Prostate gland (tissue), 2 donors: ENCODE measurements at regions not wholly inside any gene's neighbourhood (a gene's known extent, or its start where the extent isn't known, plus 50 kb on each side); places are given as distances from the start of the nearest gene placed in this dataset.
"Not testable (repeated sequence)": the region's sequence is repeated elsewhere in the genome, so short reads cannot be mapped to it uniquely, and the experiment has no call there.

ENCODE experiments used
- DNase-seq: peaks from one replicate; pipeline ENCODE4 v3.0.0-alpha.2; 2019; ENCODE audit warnings: low spot score
- H3K27ac ChIP-seq, 2 donors: fragments of 200-600 bp; sonication (generic); 2 replicates each; pipeline ENCODE4 v1.5.1; 2017 to 2019
- H3K27me3 ChIP-seq: fragments of 200-600 bp; sonication (generic); replicated peaks from 2 replicates; pipeline ENCODE4 v1.5.1; 2019; ENCODE audit not compliant: insufficient read depth
- H3K36me3 ChIP-seq, 2 donors: fragments of 200-600 bp; sonication (generic); 1 replicate in 1 of 2; 2 replicates in 1 of 2; pipeline versions ENCODE4 v1.5.1 to v1.8.1; 2017 to 2019
- H3K4me1 ChIP-seq: fragments of 200-600 bp; sonication (generic); replicated peaks from 2 replicates; pipeline ENCODE4 v1.5.1; 2019
- H3K4me3 ChIP-seq, 2 donors: fragments of 200-600 bp; sonication (generic); 2 replicates each; pipeline ENCODE4 v1.5.1; 2017 to 2019
- H3K9me3 ChIP-seq: fragments of 200-600 bp; sonication (generic); 2 replicates; pipeline ENCODE4 v1.5.1; 2017
- CTCF ChIP-seq, 4 experiments: fragments of 200-600 bp in 2 of 4; fragments of 450-650 bp in 2 of 4; sonication (generic) in 2 of 4; IDR thresholded peaks; 1 replicate in 3 of 4; 2 replicates in 1 of 4; pipeline ENCODE4 v1.5.1; 2016 to 2019; ENCODE audit warnings: antibody characterized with exemption in 4 of 4, mild to moderate bottlenecking in 2 of 4, moderate library complexity in 2 of 4
- POLR2A ChIP-seq: fragments of 450-650 bp; IDR thresholded peaks from one replicate; pipeline ENCODE4 v1.6.1; 2016; ENCODE audit warnings: antibody characterized with exemption, mild to moderate bottlenecking
- POLR2AphosphoS5 ChIP-seq: sonication (generic); formaldehyde crosslinking; IDR thresholded peaks from one replicate; pipeline ENCODE4 v1.6.1; 2017; ENCODE audit warnings: antibody characterized with exemption
- WGBS: methylation state at CpG from one replicate; pipeline ENCODE4 v1.1.5; 2018; 5-methylcytosine and 5-hydroxymethylcytosine counted together
- intact Hi-C: fragments of 100-400 bp; cut with DNase I; formaldehyde crosslinking; loops from one replicate; pipeline ENCODE4 v1.14.2; 2022

- intact Hi-C loops: loop anchor here (5.0 to 10.0 kb wide), 2 partner anchors 59 to 107 kb away; no protein-coding TSS in a partner anchor
- Histone ChIP-seq H3K4me3 (no peak overlapping the region), H3K9me3 (no peaks in the 10 kb centered on the region), H3K4me1 (no peaks in the 10 kb centered on the region), H3K27me3 (no peaks in the 10 kb centered on the region), H3K27ac (no peak overlapping the region), H3K36me3 (no peaks in the 10 kb centered on the region)
- DNase-seq: no peak
- TF ChIP-seq POLR2A (no peak), POLR2AphosphoS5 (no peak), CTCF (IDR thresholded peaks at IDR 0.05) (no peak)
- 76% methylated on average over 3 of the region's 3 CpGs for WGBS
Observed at GRCh38 chr2:67773851-67774250, 289.0 kb downstream of the C1D start.

- Histone ChIP-seq H3K9me3 (no peaks in the 10 kb centered on the region), H3K4me1 (no peaks in the 10 kb centered on the region), H3K27me3 (no peaks in the 10 kb centered on the region), H3K27ac (no peak overlapping the region), H3K36me3 (no peaks in the 10 kb centered on the region), H3K4me3 (no peak overlapping the region)
- no peak for DNase-seq
- WGBS: 78% methylated on average over 2 of the region's 2 CpGs
- TF ChIP-seq POLR2AphosphoS5 (no peak), POLR2A (no peak), CTCF (IDR thresholded peaks at IDR 0.05) (no peak)
- intact Hi-C loops: loop anchor here (10.0 kb wide), 1 partner anchor 61 kb away; no protein-coding TSS in a partner anchor
Observed at GRCh38 chr2:67776276-67776675, 286.5 kb downstream of the C1D start.

- Histone ChIP-seq H3K4me1 (no peaks in the 10 kb centered on the region), H3K36me3 (no peaks in the 10 kb centered on the region), H3K4me3 (no peak overlapping the region), H3K27me3 (no peaks in the 10 kb centered on the region), H3K9me3 (no peaks in the 10 kb centered on the region), H3K27ac (no peak overlapping the region)
- TF ChIP-seq CTCF (IDR thresholded peaks at IDR 0.05) (no peak), POLR2AphosphoS5 (no peak), POLR2A (no peak)
- DNase-seq: no peak
- intact Hi-C loops: loop anchor here (10.0 kb wide), 1 partner anchor 62 kb away; no protein-coding TSS in a partner anchor
- WGBS: 81% methylated on average over 1 of the region's 1 CpG
Observed at GRCh38 chr2:67777010-67777409, 285.8 kb downstream of the C1D start.

GRCh38 chr2:67777836-67778429, 284.9 kb downstream of the C1D start:
- no peaks in the 10 kb centered on the region for H3K36me3 ChIP-seq
- TF ChIP-seq POLR2A (no peak), POLR2AphosphoS5 (no peak), CTCF (IDR thresholded peaks at IDR 0.05) (no peak)
- H3K9me3 ChIP-seq: no peaks in the 10 kb centered on the region
- intact Hi-C loops: loop anchor here (10.0 kb wide), 1 partner anchor 63 kb away; no protein-coding TSS in a partner anchor
- H3K4me1 ChIP-seq: no peaks in the 10 kb centered on the region
- no peak for DNase-seq
- no peak overlapping the region for H3K4me3 ChIP-seq
- no peaks in the 10 kb centered on the region for H3K27me3 ChIP-seq
- H3K27ac ChIP-seq: no peak overlapping the region
- WGBS: 77% methylated on average over 1 of the region's 1 CpG

GRCh38 chr2:67780841-67781240, 282.0 kb downstream of the C1D start:
- H3K36me3 ChIP-seq, H3K4me1 ChIP-seq, intact Hi-C loops, H3K4me3 ChIP-seq, H3K27me3 ChIP-seq, H3K9me3 ChIP-seq, H3K27ac ChIP-seq, DNase-seq: not testable (repeated sequence)
- 42% methylated on average over 5 of the region's 5 CpGs for WGBS
